Ascending aorta (tissue), 2 donors: ENCODE measurements at regions not wholly inside any gene's neighbourhood (a gene's known extent, or its start where the extent isn't known, plus 50 kb on each side); places are given as distances from the start of the nearest gene placed in this dataset.

Experiments used
- DNase-seq, 2 donors: peaks; one replicate each; pipeline ENCODE4 v3.0.0-alpha.2; 2019; ENCODE audit warnings: low spot score in 2 of 2
- H3K27ac ChIP-seq, 2 donors: fragments of 200-600 bp; sonication (generic); one replicate each; pipeline ENCODE4 v1.5.1; 2016 to 2017; ENCODE audit warnings: mild to moderate bottlenecking in 1 of 2
- H3K27me3 ChIP-seq: fragments of 200-600 bp; sonication (generic); one replicate; pipeline ENCODE4 v1.5.1; 2017
- H3K36me3 ChIP-seq, 2 donors: fragments of 200-600 bp; sonication (generic); one replicate each; pipeline ENCODE4 v1.5.1; 2016
- H3K4me1 ChIP-seq, 2 donors: fragments of 200-600 bp; sonication (generic); one replicate each; pipeline ENCODE4 v1.5.1; 2016 to 2017; ENCODE audit warnings: mild to moderate bottlenecking in 1 of 2
- H3K4me3 ChIP-seq, 2 donors: fragments of 200-600 bp; sonication (generic); one replicate each; pipeline ENCODE4 v1.5.1; 2016 to 2017; ENCODE audit warnings: mild to moderate bottlenecking in 1 of 2
- H3K9me3 ChIP-seq, 2 donors: fragments of 200-600 bp; sonication (generic); one replicate each; pipeline ENCODE4 v1.5.1; 2016
- intact Hi-C: fragments of 100-400 bp; cut with DNase I; formaldehyde crosslinking; loops from one replicate; pipeline ENCODE4 v1.15.1; 2023
- TF ChIP-seq, protein P1 (sequence below), 3 experiments: fragments of 200-600 bp in 2 of 3; fragments of 450-650 bp in 1 of 3; sonication (generic) in 2 of 3; IDR thresholded peaks; one replicate each; pipeline ENCODE4 v1.5.1; 2016 to 2019; ENCODE audit warnings: antibody characterized with exemption in 3 of 3, mild to moderate bottlenecking in 1 of 3, moderate library complexity in 1 of 3

DNA sequence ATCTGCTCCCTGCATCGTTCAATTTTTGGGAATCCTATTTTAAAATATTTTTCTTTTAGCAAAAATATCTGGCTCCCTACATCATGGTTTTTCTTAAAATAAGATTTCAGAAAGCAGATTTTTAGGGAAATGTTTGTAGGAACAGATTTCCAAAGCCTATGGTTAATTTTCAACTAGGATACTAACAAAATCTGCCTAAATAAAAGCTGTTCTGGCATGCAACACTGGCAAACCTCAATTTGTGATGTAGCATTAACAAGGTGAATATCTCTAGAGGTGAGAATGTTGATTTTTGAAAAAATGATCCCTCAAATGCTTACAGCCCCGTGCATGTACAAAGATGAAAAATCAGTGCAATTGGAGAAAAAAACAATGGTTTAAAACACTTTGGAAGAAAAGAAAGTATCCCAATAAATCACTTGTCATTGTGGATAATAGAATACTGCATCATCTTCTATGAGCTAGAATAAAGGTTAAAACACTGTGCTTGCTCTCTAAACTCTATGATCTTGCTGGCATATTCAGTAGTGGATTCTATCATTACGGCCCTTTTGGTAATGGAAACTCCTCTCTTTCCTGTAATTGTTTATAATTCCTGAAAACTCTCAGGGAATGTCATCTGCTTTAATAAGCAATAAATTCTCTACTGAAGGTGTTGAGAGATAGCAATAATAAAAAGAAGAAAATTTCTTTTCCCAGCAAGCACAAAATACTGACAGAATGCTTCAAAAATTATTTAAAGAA, 97.6 kb downstream of the C4orf33 start:
- TF ChIP-seq, protein P1, sequence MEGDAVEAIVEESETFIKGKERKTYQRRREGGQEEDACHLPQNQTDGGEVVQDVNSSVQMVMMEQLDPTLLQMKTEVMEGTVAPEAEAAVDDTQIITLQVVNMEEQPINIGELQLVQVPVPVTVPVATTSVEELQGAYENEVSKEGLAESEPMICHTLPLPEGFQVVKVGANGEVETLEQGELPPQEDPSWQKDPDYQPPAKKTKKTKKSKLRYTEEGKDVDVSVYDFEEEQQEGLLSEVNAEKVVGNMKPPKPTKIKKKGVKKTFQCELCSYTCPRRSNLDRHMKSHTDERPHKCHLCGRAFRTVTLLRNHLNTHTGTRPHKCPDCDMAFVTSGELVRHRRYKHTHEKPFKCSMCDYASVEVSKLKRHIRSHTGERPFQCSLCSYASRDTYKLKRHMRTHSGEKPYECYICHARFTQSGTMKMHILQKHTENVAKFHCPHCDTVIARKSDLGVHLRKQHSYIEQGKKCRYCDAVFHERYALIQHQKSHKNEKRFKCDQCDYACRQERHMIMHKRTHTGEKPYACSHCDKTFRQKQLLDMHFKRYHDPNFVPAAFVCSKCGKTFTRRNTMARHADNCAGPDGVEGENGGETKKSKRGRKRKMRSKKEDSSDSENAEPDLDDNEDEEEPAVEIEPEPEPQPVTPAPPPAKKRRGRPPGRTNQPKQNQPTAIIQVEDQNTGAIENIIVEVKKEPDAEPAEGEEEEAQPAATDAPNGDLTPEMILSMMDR (IDR thresholded peaks at IDR 0.05) = no peak
- H3K27ac ChIP-seq = no peak overlapping the region
- DNase-seq = no peak
- H3K9me3 ChIP-seq = no peaks in the 10 kb centered on the region
- H3K4me3 ChIP-seq = no peak overlapping the region
- H3K4me1 ChIP-seq = no peaks in the 10 kb centered on the region
- H3K27me3 ChIP-seq = no peaks in the 10 kb centered on the region
- intact Hi-C loops = no loop called here
- H3K36me3 ChIP-seq = no peaks in the 10 kb centered on the region

DNA sequence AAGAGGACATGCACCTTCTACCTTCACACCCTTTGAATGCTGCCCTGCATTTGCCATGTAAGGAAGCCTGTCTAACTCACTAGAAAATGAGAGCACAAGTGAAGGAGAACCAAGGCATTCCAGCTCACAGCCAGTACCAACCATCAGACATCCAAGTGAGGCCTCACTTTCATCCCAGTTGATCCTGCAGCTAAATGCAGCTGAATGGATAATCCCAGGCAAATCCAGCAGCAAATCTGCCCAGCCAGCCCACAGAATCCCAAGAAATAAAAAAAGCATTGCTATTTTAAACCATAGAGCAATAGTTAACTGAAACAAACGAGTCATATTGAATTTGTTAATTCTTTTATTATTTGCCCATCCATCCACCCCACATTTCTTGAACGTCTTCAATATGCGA, 112.5 kb downstream of the C4orf33 start:
- H3K9me3 ChIP-seq = no peaks in the 10 kb centered on the region
- no peak overlapping the region for H3K27ac ChIP-seq
- no peak for DNase-seq
- TF ChIP-seq, protein P1 (IDR thresholded peaks at IDR 0.05) = no peak
- no peak overlapping the region for H3K4me3 ChIP-seq
- H3K36me3 ChIP-seq = no peaks in the 10 kb centered on the region
- H3K4me1 ChIP-seq = no peaks in the 10 kb centered on the region
- intact Hi-C loops = no loop called here
- no peaks in the 10 kb centered on the region for H3K27me3 ChIP-seq

DNA sequence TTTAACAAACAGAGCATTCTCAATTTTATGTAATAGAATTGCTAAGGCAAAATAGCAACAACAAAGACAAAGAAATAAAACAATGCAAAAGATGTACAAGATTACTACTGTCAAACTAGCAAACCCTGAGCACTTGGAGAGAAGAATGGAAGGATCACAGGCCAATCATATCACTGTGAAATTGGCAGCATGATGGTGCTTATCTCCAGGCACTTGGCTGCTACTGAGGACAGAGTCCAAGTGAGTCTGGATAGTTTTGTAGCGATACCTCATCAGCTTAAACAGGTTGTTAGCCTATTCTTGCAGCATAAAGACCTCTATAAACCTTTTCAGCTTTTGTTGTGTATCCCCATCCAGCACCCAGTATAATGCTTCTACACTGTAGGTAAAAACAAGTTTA, 117.7 kb downstream of the C4orf33 start:
- TF ChIP-seq, protein P1 (IDR thresholded peaks at IDR 0.05) = no peak
- Histone ChIP-seq H3K27ac (no peak overlapping the region), H3K4me3 (no peak overlapping the region), H3K4me1 (no peaks in the 10 kb centered on the region), H3K27me3 (no peaks in the 10 kb centered on the region), H3K36me3 (no peaks in the 10 kb centered on the region), H3K9me3 (no peaks in the 10 kb centered on the region)
- intact Hi-C loops = no loop called here
- DNase-seq = no peak

- no peaks in the 10 kb centered on the region for H3K4me1 ChIP-seq
- H3K9me3 ChIP-seq = no peaks in the 10 kb centered on the region
- TF ChIP-seq, protein P1 (IDR thresholded peaks at IDR 0.05) = peak in 1 of 3 experiments; percentile 54
- no peaks in the 10 kb centered on the region for H3K36me3 ChIP-seq
- peak overlapping the region in 1 of 2 donors; percentile 19 for H3K4me3 ChIP-seq
- intact Hi-C loops = loop anchor here (1.0 kb wide), 1 partner anchor 423 kb away; no protein-coding TSS in a partner anchor
- H3K27me3 ChIP-seq = no peaks in the 10 kb centered on the region
- no peak overlapping the region for H3K27ac ChIP-seq
- DNase-seq = no peak
Observed at GRCh38 chr4:129218360-129218759, 122.4 kb downstream of the C4orf33 start.

- TF ChIP-seq, protein P1 (IDR thresholded peaks at IDR 0.05) = no peak
- Histone ChIP-seq H3K27me3 (no peaks in the 10 kb centered on the region), H3K36me3 (no peaks in the 10 kb centered on the region), H3K4me3 (peak overlapping the region in 1 of 2 donors; percentile 19), H3K4me1 (no peaks in the 10 kb centered on the region), H3K27ac (peak overlapping the region in 1 of 2 donors; percentile 42), H3K9me3 (no peaks in the 10 kb centered on the region)
- intact Hi-C loops = loop anchor here (1.0 kb wide), 1 partner anchor 422 kb away; no protein-coding TSS in a partner anchor
- DNase-seq = no peak
Observed at GRCh38 chr4:129218897-129219296, 122.9 kb downstream of the C4orf33 start.
